Adrenal gland (tissue), 9 donors: ENCODE measurements at regions not wholly inside any gene's neighbourhood (a gene's known extent, or its start where the extent isn't known, plus 50 kb on each side); places are given as distances from the start of the nearest gene placed in this dataset.
"Not testable (repeated sequence)": the region's sequence is repeated elsewhere in the genome, so short reads cannot be mapped to it uniquely, and the experiment has no call there.

Source experiments
- DNase-seq, 7 donors: peaks; one replicate each; pipeline ENCODE4 v3.0.0-alpha.2; 2019 to 2020
- H3K27ac ChIP-seq, 5 donors: fragments of 200-600 bp; sonication (generic) in 4 of 5; 1 replicate in 3 of 5; 2 replicates in 2 of 5; pipeline versions ENCODE4 v1.5.1 to v1.8.0; 2016 to 2020; ENCODE audit warnings: mild to moderate bottlenecking in 1 of 5
- H3K27me3 ChIP-seq: fragments of 200-600 bp; 2 replicates; pipeline ENCODE4 v1.8.0; 2021
- H3K36me3 ChIP-seq, 2 donors: fragments of 200-600 bp; replicated peaks in 1 of 2; 1 replicate in 1 of 2; 2 replicates in 1 of 2; pipeline versions ENCODE4 v1.5.1 to v1.8.0; 2018 to 2022
- H3K4me1 ChIP-seq, 2 donors: fragments of 200-600 bp; replicated peaks in 1 of 2; 1 replicate in 1 of 2; 2 replicates in 1 of 2; pipeline versions ENCODE4 v1.5.1 to v1.8.0; 2018 to 2021
- H3K4me3 ChIP-seq, 4 donors: fragments of 200-600 bp; sonication (generic) in 3 of 4; one replicate each; pipeline ENCODE4 v1.5.1; 2016 to 2018
- H3K9me3 ChIP-seq, 3 donors: fragments of 200-600 bp; sonication (generic) in 1 of 3; replicated peaks in 1 of 3; 1 replicate in 2 of 3; 2 replicates in 1 of 3; pipeline versions ENCODE4 v1.5.1 to v1.8.0; 2016 to 2021
- CTCF ChIP-seq, 6 experiments: fragments of 450-650 bp in 4 of 6; fragments of 200-600 bp in 2 of 6; sonication (generic) in 1 of 6; IDR thresholded peaks; 1 replicate in 5 of 6; 2 replicates in 1 of 6; pipeline versions ENCODE4 v1.5.1 to v1.8.0; 2016 to 2021; ENCODE audit warnings: antibody characterized with exemption in 6 of 6, mild to moderate bottlenecking in 2 of 6, moderate library complexity in 1 of 6
- POLR2A ChIP-seq, 2 donors: fragments of 450-650 bp; IDR thresholded peaks; one replicate each; pipeline ENCODE4 v1.6.1; 2017; ENCODE audit warnings: antibody characterized with exemption in 2 of 2, mild to moderate bottlenecking in 2 of 2, moderate library complexity in 1 of 2
- WGBS, 4 donors: extraction: QIAGEN DNeasy Blood & Tissue Kit in 2 of 4; methylation state at CpG; one replicate each; pipeline versions ENCODE4 v1.1.5 to v1.1.7; 2013 to 2017; 5-methylcytosine and 5-hydroxymethylcytosine counted together
- intact Hi-C, 2 donors: fragments of 100-400 bp; cut with DNase I; formaldehyde crosslinking; loops; one replicate each; pipeline versions ENCODE4 v1.14.1 to v1.15.0; 2022 to 2023
- donor health status: healthy with polysubstance abuse.
- donor health status: Bipolar disorder and iron deficiency.
- donor health status: DM: yes; HTN: yes; CAD: no.
- donor health status: DM: no; HTN: no; CAD: no.
- donor health status: DM: no; HTN: no; CAD: no.

- Histone ChIP-seq H3K4me1 (no peaks in the 10 kb centered on the region), H3K4me3 (no peak overlapping the region), H3K36me3 (no peaks in the 10 kb centered on the region), H3K9me3 (no peaks in the 10 kb centered on the region), H3K27ac (no peak overlapping the region), H3K27me3 (no peaks in the 10 kb centered on the region)
- no peak for DNase-seq
- TF ChIP-seq POLR2A (IDR thresholded peaks at IDR 0.05) (no peak), CTCF (IDR thresholded peaks at IDR 0.05) (no peak)
- intact Hi-C loops, result no loop called here
- WGBS, 4 donors, result 63 to 70% (median 65%) methylated on average over 8 of the region's 8 CpGs
Observed at GRCh38 chr16:59540621-59541020, 806.5 kb upstream of the GOT2 start.

GRCh38 chr16:59535298-59535697, 801.2 kb upstream of the GOT2 start:
- intact Hi-C loops, result no loop called here
- Histone ChIP-seq H3K9me3 (no peaks in the 10 kb centered on the region), H3K36me3 (no peaks in the 10 kb centered on the region), H3K4me3 (no peak overlapping the region), H3K27ac (no peak overlapping the region), H3K27me3 (no peaks in the 10 kb centered on the region), H3K4me1 (no peaks in the 10 kb centered on the region)
- DNase-seq, result no peak
- TF ChIP-seq POLR2A (IDR thresholded peaks at IDR 0.05) (no peak), CTCF (IDR thresholded peaks at IDR 0.05) (no peak)
- 63 to 71% (median 68%) methylated on average over 4 of the region's 4 CpGs for WGBS, 4 donors

- Histone ChIP-seq H3K4me1 (no peaks in the 10 kb centered on the region), H3K36me3 (no peaks in the 10 kb centered on the region), H3K27ac (no peak overlapping the region), H3K9me3 (no peaks in the 10 kb centered on the region), H3K27me3 (no peaks in the 10 kb centered on the region), H3K4me3 (no peak overlapping the region)
- intact Hi-C loops, result no loop called here
- TF ChIP-seq POLR2A (IDR thresholded peaks at IDR 0.05) (no peak), CTCF (IDR thresholded peaks at IDR 0.05) (no peak)
- 71 to 80% (median 76%) methylated on average over 14 of the region's 14 CpGs for WGBS, 4 donors
- DNase-seq, result no peak
Observed at GRCh38 chr16:59527206-59527997, 793.3 kb upstream of the GOT2 start.

GRCh38 chr16:59522826-59523225, 788.7 kb upstream of the GOT2 start:
- TF ChIP-seq CTCF (IDR thresholded peaks at IDR 0.05) (no peak), POLR2A (IDR thresholded peaks at IDR 0.05) (no peak)
- Histone ChIP-seq H3K9me3 (no peaks in the 10 kb centered on the region), H3K27ac (no peak overlapping the region), H3K27me3 (no peaks in the 10 kb centered on the region), H3K4me3 (no peak overlapping the region), H3K4me1 (no peaks in the 10 kb centered on the region), H3K36me3 (no peaks in the 10 kb centered on the region)
- WGBS, 4 donors, result 65 to 84% (median 75%) methylated on average over 3 of the region's 3 CpGs
- intact Hi-C loops, result no loop called here
- DNase-seq, result no peak

GRCh38 chr16:59518721-59519120, 784.6 kb upstream of the GOT2 start:
- H3K9me3 ChIP-seq, H3K4me1 ChIP-seq, DNase-seq, H3K27me3 ChIP-seq, H3K27ac ChIP-seq, intact Hi-C loops, H3K36me3 ChIP-seq, H3K4me3 ChIP-seq: not testable (repeated sequence)
- WGBS, 4 donors, result 67 to 73% (median 70%) methylated on average over 5 of the region's 5 CpGs
